Superior temporal gyrus (tissue), 1 donor: ENCODE measurements at regions not wholly inside any gene's neighbourhood (a gene's known extent, or its start where the extent isn't known, plus 50 kb on each side); places are given as distances from the start of the nearest gene placed in this dataset.
"Not testable (repeated sequence)": the region's sequence is repeated elsewhere in the genome, so short reads cannot be mapped to it uniquely, and the experiment has no call there.

Source experiments
- DNase-seq: peaks from one replicate; pipeline ENCODE4 v3.0.0-alpha.2; 2016; ENCODE audit errors: extremely low spot score

DNA sequence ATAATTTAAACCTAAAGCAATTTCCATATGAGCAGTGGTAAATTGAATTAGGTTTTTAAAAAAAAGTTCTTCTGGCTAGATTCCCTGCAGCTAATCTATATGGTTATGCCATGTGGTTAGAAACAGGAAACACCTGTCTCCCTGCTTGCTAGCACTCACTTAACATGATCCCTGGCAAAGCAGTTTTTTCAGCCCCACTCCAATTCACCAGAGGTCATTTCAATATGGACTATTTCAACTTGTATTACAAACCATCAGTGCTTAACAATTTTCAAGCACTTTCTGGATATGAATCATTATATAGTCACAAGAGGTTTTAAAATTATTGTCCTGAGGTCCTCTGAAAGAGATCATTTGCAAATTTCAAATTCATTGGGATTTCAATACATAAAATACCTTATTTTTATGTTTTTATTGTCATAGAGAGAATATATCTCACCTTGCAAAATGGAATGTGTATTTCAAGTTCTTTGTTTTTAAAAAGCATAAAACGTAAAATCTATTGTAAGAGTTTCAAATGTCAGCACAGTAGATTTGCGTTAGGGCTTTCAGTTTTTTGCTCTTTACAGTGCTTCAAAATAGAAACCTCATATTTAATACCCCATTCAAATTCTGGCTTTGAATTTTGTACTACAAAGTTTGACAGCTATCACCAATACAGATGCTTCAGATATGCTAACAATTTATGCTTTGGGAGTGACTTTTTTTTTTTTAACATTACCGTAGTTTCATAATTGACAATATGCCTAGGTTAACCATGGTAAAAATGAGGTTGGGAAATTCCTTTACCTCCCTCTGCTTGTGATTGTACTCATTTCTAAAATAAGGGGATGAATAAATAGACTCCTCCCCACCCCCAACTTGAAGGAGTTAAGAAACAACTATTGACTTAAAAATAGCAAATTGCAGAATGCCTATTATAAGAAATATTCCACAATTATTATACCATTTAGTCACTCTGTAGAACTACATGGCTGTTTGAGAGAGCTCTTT is 117.5 kb upstream of the HGF start:
- DNase-seq, result no peak

DNA sequence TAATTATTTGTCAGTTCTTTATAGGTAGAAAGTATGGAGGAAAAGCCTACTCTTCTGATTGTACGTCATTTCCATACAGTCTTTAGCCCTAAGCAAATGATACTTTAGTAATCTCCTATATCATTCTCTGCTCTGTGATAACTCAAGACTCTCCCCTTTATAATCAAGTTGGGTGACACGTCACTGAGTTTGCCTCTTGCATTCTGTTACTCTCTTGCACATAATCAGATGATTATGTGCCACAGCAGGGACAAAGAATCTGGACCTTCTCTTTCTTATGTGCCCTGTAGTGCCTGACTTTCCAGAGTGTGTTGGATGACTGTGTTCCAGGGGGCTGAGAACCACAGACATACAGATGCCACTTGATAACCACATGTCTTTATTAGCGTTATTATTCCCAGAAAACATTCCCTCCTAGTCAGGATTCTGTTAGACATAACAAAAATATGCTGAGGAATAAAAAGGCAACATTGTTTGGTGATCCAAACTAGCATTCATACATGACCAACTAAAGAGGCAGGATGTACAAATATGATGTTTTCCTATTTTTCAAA is 116.4 kb upstream of the HGF start:
- DNase-seq, result no peak

DNA sequence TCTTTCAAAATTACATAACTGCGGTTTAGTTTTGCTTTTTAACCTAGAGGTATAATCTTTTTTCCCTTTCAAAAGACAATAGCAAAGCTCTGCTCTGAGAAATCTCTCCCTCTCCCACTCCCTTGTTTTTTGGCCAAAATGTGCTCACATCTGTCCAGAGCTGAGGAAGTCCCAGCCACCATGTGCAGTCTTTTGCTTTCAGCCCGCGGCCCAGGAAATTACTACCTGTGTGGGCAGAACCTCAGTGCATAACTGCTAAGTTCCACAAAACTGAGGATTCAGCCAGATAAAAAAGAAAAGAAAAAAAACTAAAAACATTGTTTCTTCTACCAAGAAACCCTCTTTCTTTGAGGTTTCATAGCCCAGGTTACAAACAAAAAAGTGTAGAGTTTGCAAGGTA is 115.0 kb upstream of the HGF start:
- DNase-seq, result no peak

DNA sequence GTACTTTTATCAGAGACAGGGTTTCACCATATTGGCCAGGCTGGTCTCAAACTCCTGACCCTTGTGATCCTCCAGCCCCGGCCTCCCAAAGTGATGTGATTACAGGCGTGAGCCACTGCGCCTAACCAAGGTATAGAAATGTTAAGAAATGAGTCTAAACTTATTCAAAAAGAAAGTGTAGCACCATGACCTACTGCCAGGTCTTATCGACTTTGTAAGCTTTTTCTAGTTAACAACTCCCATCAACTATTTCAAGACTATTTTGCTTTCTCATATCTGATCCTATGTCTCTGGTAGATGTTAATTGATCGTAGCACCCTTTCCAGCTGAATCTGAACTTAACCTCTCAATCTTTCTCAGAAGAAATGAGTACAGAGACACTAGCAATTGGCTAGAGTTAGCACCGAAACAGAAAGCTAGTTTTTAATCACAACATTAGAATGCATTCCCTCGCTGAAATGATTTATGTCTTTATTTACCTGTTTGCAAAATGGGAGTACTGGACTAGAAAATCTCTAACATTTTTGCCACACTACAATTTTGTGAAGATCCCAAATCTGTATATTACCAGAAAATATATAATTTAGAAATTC is 114.0 kb upstream of the HGF start:
- no peak for DNase-seq

DNA sequence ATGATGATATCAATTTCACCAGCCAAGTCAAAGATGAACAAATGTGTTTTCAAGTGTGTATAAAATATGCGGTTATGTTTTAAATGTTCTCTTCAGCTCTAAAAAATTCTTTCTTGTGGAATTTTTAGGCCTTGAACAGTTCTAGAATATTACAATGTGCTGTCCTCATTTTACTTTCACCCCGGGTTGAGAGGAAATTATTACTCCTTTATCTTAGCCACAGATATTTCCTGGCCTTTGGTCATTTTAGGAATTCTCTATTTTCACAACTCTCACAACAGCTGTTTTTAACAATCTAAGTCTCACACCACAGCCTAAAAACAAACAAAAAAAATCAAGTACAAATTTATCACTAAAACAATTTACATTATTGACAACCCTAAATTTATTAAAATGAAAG is 112.2 kb upstream of the HGF start:
- DNase-seq, result no peak

DNA sequence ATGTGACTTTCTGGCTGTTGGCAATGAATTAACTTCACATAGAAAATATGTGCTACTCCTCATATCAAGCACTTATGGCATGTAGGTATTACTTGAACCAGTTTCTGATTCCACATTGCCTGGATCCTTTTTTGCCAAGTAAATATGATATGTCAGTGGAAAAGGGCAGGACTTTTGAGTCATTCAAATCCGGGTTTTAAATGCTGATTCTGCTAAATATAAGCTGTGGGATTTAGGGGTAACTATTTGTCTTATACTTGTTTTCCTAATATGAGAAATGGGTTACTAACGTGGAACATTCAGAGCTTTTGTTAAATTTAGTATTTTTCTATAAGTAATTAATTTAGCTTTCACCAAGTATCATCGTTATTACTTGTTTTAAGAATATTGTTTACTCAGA is 108.0 kb upstream of the HGF start:
- no peak for DNase-seq

DNA sequence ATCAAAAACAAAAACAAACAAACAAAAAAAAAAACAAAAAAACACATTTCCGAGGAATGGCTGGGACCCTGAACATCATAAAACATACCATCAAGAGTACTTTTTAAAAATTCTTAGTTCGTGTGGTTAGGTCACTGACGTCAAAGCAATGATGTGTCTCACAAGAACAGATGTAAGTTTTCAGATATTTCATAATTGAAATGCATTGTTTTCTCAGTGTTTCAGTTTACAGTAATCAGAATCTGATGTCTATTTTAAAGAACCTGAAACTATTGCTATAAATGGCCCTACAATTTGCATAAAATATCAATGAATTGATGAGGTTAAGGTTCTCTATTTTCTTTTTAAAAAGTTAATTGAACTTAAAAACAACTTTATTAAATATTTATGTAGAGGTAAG is 103.7 kb upstream of the HGF start:
- DNase-seq, result no peak

DNA sequence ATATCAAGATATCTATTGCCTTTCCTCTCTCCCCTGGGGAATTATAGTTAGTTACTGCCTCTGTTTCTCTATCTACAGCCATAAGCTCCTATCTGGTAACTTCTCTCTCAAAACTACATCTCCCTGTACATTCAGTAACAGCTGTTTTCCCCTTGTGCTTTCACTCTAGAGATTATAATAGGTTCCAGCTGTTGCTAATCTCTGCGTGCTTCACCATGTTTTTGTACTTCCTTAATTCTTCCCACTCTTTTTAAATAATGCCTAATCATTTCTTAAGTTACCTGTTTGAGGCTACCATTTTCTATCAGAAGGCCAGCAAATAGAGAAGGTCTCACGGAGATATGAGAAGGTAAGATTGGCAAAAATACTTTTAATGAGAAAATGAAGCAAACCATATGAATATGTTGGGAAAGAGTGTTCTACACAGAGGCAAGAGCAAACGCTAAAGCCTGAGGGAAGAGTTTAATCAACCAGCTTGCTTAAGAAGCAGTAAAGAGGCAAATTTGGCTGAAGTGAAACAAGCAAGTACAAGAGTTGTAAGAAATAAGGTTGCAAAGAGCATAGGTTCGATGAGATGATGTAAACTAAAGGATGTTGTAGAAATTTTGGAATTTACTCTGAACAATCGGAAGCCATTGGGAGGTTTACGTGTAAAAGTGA is 101.9 kb upstream of the HGF start:
- no peak for DNase-seq

DNA sequence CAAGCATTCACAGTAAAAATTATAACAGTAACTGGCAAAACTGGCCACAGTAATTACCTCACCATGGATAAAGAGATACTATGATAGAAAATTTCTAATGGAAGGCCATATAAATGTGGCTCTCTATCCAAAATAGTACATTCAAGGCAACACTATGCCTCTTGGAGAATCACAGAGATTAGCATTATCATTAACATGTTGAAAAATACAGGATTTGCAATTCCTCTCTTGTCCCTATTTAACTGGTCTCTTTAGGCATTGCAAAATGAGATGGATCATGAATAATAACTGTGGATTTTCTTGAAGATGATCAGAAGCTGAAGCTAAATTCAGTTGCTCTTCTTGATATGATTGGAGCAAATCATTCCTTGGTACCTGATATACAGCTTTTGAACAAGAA is 100.8 kb upstream of the HGF start:
- DNase-seq, result no peak

DNA sequence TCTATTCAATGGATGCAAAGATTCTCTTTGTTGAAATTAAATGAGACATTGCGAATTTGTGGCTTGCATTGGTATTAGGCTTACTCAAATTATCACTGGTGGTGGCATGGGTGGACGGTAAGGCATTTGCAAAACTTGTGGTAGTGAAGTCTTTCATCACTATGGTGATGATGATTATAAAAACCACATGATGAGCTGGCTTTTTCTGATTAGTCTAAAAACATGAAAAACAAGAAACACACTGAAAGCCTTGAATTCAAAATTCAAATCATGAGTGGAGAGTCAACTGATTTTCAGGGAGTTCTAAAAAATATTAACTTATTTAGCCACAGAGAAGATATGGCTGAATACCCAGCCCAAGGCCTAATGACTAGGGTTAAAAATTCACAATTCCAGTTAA is 99.8 kb upstream of the HGF start:
- DNase-seq, result no peak

DNA sequence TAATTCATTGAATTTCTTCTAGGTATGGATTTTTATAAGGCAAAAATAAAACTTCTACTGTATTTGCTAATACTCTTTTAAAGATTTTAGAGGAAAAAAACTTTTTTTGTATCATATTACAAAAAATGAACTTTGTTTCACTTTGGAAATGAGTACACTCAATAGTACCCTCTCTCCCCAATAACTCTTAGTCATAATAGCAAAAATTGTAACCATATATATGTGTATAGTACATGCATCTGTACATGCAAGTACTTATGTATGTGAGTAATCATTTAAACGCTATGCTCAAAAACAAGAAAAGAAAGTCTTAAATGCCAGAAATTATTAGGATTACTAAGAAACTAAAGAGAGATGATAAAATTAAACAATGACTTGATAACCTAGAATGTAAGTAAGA is 95.9 kb upstream of the HGF start:
- DNase-seq, result no peak

DNA sequence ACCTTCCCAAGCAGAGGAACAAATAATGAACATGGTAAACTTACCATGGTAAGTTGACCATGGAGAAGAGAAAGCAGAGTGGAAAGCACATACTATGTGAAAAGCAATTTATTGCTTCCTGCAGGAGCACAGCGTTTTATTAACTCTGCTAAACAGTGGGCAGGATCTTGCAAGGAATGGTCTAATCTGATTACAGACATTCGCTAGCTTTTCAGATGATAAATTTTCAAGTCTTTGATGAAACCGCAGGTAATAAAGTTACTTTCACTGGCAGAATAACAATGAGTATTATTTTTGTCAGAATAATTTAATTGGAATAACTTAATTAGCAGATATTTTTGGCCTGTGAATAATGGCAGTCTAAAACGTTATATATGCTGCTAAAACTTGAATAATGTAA is 89.6 kb upstream of the HGF start:
- DNase-seq, result no peak

DNA sequence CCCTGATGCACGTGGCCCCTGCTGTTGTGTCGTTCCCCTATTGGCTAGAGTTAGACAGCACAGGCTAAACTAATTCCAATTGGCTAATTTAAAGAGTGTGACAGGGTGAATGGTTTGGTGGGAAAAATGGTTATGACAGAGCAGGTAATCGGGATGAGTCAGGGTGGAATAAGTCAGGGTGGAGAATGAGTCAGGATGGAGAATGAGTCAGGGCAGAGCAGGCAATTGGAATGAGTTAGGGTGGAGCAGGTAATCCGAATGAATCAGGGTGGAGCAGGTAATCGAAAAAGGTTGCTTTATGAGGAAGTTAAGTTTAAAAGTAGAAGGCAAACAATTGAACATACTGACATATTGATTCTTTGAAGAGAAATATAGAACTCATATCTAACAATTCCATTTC is 89.0 kb upstream of the HGF start:
- not testable (repeated sequence) for DNase-seq

DNA sequence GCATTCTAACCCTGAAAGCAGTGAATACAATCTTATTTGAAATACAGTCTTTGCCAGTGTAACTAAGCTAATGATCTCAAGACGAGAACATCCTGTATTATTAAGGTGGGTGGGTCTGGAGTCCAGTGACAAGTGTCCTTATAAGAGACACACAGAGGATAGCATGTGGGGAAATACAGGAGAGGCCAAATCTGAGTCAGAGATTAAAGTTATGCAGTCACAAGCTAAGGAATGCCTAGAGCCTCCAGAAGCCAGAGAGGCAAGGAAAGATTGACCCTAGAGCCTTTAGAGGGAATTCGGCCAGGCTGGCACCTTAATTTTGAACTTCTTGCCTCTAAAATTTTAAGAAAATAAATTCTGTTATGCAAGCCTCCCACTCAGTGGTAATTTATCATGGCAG is 87.5 kb upstream of the HGF start:
- DNase-seq, result no peak

DNA sequence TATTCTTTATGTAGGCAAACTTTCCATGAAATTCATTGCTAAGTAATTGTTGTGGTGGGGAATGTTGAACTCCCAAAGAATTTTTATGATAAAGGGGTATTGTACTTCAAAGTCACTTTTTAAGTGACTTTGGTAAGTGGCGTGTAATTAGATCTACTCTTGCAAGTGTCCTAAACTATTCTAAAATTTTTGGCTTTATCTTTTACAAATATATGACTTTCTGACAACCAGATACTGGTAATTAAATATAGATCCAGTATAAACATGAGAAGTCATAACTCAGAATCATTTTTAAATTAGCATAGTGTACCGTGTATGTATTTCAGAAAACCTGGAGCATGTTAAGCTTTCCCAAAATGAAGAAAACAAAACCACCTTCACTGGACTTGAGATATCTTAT is 84.7 kb upstream of the HGF start:
- no peak for DNase-seq

DNA sequence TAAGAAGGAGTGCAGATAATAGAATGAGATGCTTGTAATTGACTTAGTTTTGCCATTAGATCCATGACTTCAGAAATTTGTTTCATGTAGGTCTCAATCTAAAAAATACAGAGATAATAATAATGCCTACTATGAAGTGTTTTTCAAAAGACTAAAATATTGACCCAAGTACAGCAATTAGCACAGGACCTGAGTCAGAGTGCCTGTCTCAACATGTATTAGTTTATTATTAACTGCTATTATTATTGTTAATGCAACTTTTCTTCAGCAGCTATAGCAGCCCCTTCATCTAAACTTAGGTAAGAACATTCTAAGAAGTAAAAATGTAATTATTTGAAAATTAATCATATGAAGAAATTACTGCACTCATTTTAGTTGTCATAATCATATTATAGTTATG is 82.9 kb upstream of the HGF start:
- DNase-seq, result no peak

DNA sequence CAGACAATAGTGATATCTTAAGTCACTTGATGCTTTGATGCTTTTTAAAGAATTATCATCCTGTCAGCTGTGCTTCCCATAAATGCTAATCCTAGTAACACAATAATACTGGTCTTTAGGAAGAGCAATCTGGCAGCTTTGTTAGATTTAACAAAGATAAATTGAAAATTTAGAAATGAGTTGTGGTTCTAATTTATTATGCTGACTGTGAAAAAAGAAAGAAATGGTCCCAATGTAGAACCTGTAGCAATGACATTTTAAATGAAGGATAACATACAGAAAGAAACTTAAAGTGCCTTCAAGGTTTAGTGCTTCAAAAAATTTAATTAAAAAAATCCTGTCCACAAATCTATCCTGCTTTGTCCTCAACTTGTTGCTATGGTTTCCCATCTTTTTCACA is 81.6 kb upstream of the HGF start:
- no peak for DNase-seq

DNA sequence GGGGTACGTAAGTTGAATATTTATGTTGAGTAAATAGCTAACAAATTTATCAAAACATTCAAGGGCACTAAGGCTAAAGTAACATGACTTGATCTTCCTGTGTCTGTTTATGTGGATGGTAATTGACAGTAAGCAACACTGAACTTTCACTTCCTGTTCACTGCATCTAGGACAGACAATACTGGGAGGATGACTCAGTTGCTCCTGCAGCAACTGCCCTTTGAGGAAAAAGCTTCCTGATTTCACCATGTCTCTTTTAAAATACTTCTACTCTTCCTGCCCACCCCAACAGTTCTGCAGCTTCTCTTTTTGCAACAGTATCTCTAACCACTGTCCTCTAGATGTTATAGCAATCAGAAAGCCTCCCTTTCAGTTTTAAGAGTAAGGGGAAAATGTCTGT is 76.6 kb upstream of the HGF start:
- DNase-seq, result peak; percentile 30

DNA sequence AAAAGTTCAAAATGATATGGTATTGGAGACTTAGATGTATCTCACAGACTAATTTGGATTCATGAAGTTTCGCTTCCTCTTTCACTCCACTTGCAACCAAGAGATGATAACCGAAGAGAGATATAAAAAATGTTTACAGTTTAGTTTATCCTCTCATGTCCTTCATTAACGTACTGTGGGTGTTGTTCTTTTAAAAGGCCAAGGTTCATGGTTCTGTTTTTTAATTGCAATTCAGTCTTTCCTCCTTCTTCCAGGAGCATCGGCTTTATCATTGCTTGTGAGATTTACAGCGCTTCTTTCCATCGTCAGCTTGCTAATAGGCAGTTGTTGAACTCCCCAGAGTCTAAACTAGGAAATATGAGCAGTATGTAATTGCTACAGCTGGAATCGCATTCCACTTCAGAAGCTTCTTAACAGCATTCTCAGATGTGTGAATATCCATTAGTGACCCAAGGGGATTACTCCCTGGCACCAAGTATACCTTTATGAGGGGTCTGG is 75.9 kb upstream of the HGF start:
- no peak for DNase-seq

DNA sequence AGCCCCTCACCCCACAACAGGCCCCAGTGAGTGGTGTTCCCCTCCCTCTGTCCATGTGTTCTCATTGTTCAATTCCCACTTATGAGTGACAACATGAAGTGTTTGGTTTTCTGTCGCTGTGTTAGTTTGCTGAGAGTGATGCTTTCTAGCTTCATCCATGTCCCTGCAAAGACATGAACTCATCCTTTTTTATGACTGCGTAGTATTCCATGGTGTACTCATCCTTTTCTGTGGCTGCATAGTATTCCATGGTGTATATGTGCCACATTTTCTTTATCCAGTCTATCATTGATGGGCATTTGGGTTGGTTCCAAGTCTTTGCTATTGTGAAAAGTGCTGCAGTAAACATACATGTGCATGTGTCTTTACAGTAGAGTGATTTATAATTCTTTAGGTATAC is 73.8 kb upstream of the HGF start:
- DNase-seq, result not testable (repeated sequence)

DNA sequence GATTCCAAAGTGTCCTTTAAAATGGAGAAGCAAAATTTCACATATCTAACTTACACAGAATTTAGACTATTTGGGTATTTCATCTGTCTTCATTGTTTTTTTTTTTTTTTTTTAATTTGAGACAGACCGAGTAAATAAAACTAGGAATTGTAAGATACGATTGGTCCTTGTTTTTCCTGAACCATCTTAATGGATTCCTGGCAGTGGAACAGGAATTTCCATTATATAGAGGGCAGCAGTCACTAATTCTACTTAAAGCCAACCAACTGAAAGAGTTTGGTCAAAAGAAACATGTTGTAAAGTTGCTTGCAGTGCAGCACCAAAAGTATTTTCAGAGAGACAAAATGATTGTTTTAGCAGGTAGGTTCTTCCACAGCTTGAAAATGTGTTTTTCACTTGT is 72.5 kb upstream of the HGF start:
- DNase-seq, result no peak

DNA sequence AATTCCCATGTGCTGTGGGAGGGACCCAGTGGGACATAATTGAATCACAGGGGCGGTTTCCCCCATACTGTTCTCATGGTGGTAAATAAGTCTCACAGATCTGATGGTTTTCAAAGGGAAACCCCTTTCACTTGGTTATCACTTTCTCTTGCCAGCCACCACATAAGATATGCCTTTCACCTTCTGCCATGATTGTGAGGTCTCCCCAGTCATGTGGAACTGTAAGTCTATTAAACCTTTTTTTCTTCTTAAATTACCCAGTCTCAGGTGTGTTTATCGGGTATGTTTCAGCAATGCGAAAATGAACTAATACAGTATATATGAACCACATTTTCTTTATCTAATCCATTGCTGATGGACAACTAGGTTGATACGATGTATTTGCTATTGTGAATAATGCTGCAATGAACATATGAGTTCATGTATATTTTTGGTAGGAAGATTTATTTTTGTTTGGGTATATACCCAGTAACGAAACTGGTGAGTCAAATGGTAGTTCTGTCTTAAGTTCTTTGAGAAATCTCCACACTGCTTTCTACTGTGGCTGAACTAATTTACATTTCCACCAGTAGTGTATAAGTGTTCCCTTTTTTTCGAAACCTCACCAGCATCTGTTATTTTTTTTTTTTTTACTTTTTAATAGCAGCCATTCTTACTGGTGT is 70.0 kb upstream of the HGF start:
- DNase-seq, result no peak
